NCI-H510A (cell line): ENCODE measurements at regions not wholly inside any gene's neighbourhood (a gene's known extent, or its start where the extent isn't known, plus 50 kb on each side); places are given as distances from the start of the nearest gene placed in this dataset.

Source experiments
- DNase-seq: peaks from one replicate; lab custom pipeline; 2025; lab: John Stamatoyannopoulos, UW

GRCh38 chr1:8084913-8085312, 58.8 kb upstream of the ERRFI1 start:
- no peak for DNase-seq

DNA sequence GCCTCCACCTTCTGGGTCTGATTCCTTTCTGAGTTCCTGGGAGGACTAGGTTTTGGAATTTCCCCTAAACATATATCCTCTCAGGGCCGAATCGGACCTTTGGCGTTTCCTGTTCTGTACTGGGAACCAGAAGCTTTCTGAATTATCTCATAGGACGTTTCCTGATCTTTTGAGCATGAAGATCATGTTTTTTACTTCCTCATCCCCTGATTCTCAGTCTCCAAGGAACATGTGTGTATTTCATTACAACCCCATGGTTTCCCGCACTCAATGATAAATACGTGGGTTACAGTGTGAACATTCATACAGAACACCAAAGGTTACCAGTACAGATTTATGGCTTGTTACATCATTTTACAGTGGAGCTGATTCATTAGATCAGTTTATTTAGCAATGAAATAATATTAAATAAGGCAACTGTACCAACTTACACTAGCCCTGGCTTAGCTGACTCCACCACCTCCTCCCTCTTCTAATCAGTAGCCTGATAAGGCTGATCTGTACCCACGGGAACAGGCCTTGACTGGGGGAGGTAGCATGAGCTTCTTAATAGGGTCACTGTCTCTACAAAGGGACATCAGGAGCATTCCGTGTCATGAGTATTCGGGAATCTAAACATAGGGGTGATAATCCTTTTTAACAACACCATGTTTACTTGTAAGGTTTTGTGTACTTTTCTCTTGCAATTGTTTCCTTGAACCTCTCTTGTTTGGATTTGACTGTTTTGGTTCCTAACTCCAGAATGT, 57.8 kb upstream of the ERRFI1 start:
- DNase-seq = no peak

- DNase-seq = no peak
These were observed 56.8 kb upstream of the ERRFI1 start for GRCh38 chr1:8082945-8083344.

DNA sequence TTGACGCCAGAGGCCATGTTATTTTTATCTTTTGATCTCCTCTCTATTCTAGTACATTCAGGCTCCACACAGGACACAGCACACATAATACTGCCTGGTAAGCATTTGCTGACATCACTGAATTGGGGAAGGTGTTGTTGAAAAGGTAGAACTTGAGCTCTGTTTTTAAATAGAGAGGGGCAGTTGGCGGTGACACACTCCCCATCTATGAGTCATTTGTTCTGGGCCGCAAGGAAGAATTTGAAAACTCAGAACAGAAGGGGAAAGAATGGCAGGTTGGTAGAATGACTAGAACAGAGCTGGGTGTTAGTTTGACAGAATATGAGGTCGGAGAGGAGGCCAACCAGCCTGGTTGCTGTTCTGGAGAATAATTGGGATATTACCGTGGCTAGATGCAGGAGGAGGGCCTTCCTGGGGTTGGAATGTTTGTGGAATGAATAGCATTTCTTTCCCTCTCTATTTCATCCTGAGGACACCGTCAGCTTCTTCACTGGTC, 52.1 kb upstream of the ERRFI1 start:
- DNase-seq = peak; percentile 53

- DNase-seq = no peak
These were observed 51.5 kb upstream of the ERRFI1 start for GRCh38 chr1:8077602-8078001.

DNA sequence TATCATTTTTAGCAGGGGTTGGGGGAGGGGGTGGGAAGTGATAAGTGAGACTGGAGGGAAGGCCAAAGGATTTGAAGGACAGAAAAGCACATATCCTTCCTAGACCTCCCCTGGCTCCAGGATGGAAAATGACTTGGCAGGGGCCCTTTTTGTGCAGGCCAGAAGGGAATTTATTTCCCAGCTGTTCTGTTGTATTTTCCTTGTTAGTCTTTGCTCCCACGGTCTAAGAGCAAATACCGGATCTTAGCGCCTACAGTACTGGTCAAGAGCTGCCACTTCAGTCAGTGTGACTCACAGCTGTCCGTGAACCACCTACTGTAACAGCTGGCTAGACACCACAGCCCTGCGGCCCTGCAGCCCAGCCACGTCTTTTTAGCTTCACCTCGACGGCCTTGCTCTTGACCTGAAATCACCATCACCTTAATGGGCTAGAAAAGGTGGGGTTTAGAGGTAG, 51.0 kb upstream of the ERRFI1 start:
- peak; percentile 98 for DNase-seq

DNA sequence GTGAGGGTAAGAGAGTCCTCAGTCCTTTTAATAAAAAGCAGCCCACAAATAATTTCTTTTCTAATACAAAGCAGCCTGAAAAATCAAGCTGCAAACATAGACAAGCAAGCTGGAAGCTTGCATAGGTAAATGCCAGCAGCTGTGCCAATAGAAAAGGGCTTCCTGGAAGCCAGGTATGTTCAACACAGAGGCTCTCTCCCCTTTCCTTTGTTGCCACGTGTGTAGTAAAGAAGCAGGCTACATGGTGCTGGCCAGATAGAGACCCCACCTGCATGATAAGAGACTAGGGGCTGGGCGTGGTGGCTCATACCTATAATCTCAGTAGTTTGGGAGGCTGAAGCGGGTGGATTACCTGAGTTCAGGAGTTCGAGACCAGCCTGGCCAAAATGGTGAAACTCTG, 50.1 kb upstream of the ERRFI1 start:
- DNase-seq = peak; percentile 66
